Peyer's patch (tissue), 4 donors: ENCODE measurements at regions not wholly inside any gene's neighbourhood (a gene's known extent, or its start where the extent isn't known, plus 50 kb on each side); places are given as distances from the start of the nearest gene placed in this dataset.

Experiments
- POLR2A ChIP-seq, 2 donors: fragments of 450-650 bp; IDR thresholded peaks; one replicate each; pipeline ENCODE4 v1.5.1; 2017; ENCODE audit warnings: antibody characterized with exemption in 2 of 2, mild to moderate bottlenecking in 2 of 2, moderate library complexity in 2 of 2
- TF ChIP-seq, protein P1 (sequence below), 6 experiments: fragments of 450-650 bp in 4 of 6; fragments of 200-600 bp in 2 of 6; sonication (generic) in 1 of 6; IDR thresholded peaks; one replicate each; pipeline ENCODE4 v1.5.1; 2017 to 2019; ENCODE audit warnings: antibody characterized with exemption in 6 of 6, mild to moderate bottlenecking in 3 of 6, moderate library complexity in 1 of 6

DNA sequence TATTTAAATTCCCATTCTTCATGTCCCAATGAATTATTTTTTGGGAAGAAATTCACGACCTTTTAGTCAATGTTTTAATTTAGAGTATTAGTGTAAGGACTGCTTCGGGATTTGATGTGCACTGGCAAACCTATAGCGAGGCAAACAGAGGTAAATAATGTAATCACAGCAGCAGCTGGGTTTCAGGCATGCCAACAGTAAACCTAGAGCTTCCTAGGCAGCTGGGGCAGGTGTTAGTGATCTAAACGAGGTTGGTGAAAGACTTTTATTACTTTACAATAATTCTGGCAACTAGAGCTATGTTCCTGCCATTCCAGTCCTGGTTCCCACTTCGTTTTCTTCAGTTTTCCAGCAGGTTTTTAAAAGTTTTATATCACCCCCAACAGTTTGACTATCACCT lies 1036.4 kb upstream of the FOXG1 start:
- TF ChIP-seq, protein P1, sequence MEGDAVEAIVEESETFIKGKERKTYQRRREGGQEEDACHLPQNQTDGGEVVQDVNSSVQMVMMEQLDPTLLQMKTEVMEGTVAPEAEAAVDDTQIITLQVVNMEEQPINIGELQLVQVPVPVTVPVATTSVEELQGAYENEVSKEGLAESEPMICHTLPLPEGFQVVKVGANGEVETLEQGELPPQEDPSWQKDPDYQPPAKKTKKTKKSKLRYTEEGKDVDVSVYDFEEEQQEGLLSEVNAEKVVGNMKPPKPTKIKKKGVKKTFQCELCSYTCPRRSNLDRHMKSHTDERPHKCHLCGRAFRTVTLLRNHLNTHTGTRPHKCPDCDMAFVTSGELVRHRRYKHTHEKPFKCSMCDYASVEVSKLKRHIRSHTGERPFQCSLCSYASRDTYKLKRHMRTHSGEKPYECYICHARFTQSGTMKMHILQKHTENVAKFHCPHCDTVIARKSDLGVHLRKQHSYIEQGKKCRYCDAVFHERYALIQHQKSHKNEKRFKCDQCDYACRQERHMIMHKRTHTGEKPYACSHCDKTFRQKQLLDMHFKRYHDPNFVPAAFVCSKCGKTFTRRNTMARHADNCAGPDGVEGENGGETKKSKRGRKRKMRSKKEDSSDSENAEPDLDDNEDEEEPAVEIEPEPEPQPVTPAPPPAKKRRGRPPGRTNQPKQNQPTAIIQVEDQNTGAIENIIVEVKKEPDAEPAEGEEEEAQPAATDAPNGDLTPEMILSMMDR (IDR thresholded peaks at IDR 0.05): no peak
- no peak for TF ChIP-seq POLR2A (IDR thresholded peaks at IDR 0.05)
